WTC11 (cell line): ENCODE measurements at regions not wholly inside any gene's neighbourhood (a gene's known extent, or its start where the extent isn't known, plus 50 kb on each side); places are given as distances from the start of the nearest gene placed in this dataset.

Source experiments
- ATAC-seq: fragments of 200-7000 bp; cut with Tn5 transposase; 2 replicates; pipeline ENCODE4 v1.10.0; 2021; ENCODE audit warnings: mild to moderate bottlenecking, moderate library complexity
- CTCF ChIA-PET: fragments of 300-600 bp; sonication (Branson Sonifier 250); formaldehyde crosslinking; loops from one replicate; lab custom pipeline; 2021; ENCODE audit warnings: antibody characterized with exemption; lab: Charles Lee
- POLR2A ChIA-PET: fragments of 350-600 bp; sonication (Branson Sonifier 250); formaldehyde crosslinking; loops from one replicate; lab custom pipeline; 2021; ENCODE audit warnings: antibody characterized with exemption; lab: Charles Lee
- DNase-seq: peaks from one replicate; pipeline ENCODE4 v3.0.0; 2021; ENCODE audit warnings: low spot score
- H3K27ac Mint-ChIP-seq: 2 replicates; pipeline ENCODE4 v1.8.0; 2021; ENCODE audit warnings: mixed read lengths
- H3K27me3 Mint-ChIP-seq: 2 replicates; pipeline ENCODE4 v1.8.0; 2021; ENCODE audit warnings: low read depth, mild to moderate bottlenecking, moderate library complexity, mixed read lengths
- H3K36me3 Mint-ChIP-seq: 2 replicates; pipeline ENCODE4 v1.8.0; 2021; ENCODE audit warnings: mixed read lengths
- H3K4me1 Mint-ChIP-seq: 2 replicates; pipeline ENCODE4 v1.8.0; 2022; ENCODE audit warnings: mixed read lengths
- H3K4me3 Mint-ChIP-seq: 2 replicates; pipeline ENCODE4 v1.8.0; 2021; ENCODE audit warnings: mild to moderate bottlenecking, moderate library complexity, mixed read lengths
- H3K9me3 Mint-ChIP-seq: 2 replicates; pipeline ENCODE4 v1.8.0; 2021; ENCODE audit warnings: mixed read lengths
- ATF1 ChIP-seq: sonication (generic); formaldehyde crosslinking; IDR thresholded peaks from 2 replicates; pipeline ENCODE4 v1.8.1; 2023; ENCODE audit warnings: mild to moderate bottlenecking, moderate library complexity, missing genetic modification reagents
- E2F1 ChIP-seq: sonication (generic); formaldehyde crosslinking; IDR thresholded peaks from 2 replicates; pipeline ENCODE4 v1.8.0; 2022; ENCODE audit warnings: mild to moderate bottlenecking, missing genetic modification reagents
- ELF4 ChIP-seq: sonication (generic); formaldehyde crosslinking; IDR thresholded peaks from 2 replicates; pipeline ENCODE4 v1.8.1; 2022; ENCODE audit warnings: low read depth, mild to moderate bottlenecking, moderate library complexity, missing genetic modification reagents
- ESRRA ChIP-seq: sonication (generic); formaldehyde crosslinking; IDR thresholded peaks from 2 replicates; pipeline ENCODE4 v1.8.1; 2022; ENCODE audit warnings: mild to moderate bottlenecking, missing genetic modification reagents, borderline replicate concordance
- IRF2 ChIP-seq: sonication (generic); formaldehyde crosslinking; IDR thresholded peaks from 2 replicates; pipeline ENCODE4 v1.8.0; 2022; ENCODE audit warnings: low read depth, missing genetic modification reagents, borderline replicate concordance
- KAT7 ChIP-seq: sonication (generic); formaldehyde crosslinking; IDR thresholded peaks from 2 replicates; pipeline ENCODE4 v1.8.1; 2023; ENCODE audit warnings: missing genetic modification reagents, mild to moderate bottlenecking, borderline replicate concordance
- NFE2L1 ChIP-seq: sonication (generic); formaldehyde crosslinking; IDR thresholded peaks from 2 replicates; pipeline ENCODE4 v1.8.1; 2023; ENCODE audit warnings: missing genetic modification reagents
- NFYB ChIP-seq: sonication (generic); formaldehyde crosslinking; conservative IDR thresholded peaks from 2 replicates; pipeline ENCODE4 v1.8.0; 2022; ENCODE audit warnings: low read depth, missing genetic modification reagents
- NR1H2 ChIP-seq: sonication (generic); formaldehyde crosslinking; IDR thresholded peaks from 2 replicates; pipeline ENCODE4 v1.9.0; 2021; ENCODE audit warnings: mild to moderate bottlenecking, moderate library complexity, missing genetic modification reagents
- NR2C2 ChIP-seq: sonication (generic); formaldehyde crosslinking; IDR thresholded peaks from 2 replicates; pipeline ENCODE4 v1.8.0; 2022; ENCODE audit warnings: mild to moderate bottlenecking, missing genetic modification reagents
- NR3C1 ChIP-seq: sonication (generic); formaldehyde crosslinking; conservative IDR thresholded peaks from 2 replicates; pipeline ENCODE4 v1.8.1; 2023; ENCODE audit warnings: low read depth, mild to moderate bottlenecking, missing genetic modification reagents
- OVOL2 ChIP-seq: fragments of 250-450 bp; sonication (Bioruptor Pico); IDR thresholded peaks from 2 replicates; pipeline ENCODE4 v1.9.0; 2021; ENCODE audit warnings: mild to moderate bottlenecking, borderline replicate concordance
- SP1 ChIP-seq: sonication (generic); formaldehyde crosslinking; conservative IDR thresholded peaks from 2 replicates; pipeline ENCODE4 v1.8.1; 2022; ENCODE audit warnings: missing genetic modification reagents
- ZBTB21 ChIP-seq: sonication (generic); formaldehyde crosslinking; IDR thresholded peaks from 2 replicates; pipeline ENCODE4 v1.8.1; 2023; ENCODE audit warnings: mild to moderate bottlenecking, missing genetic modification reagents, borderline replicate concordance
- ZNF263 ChIP-seq: sonication (generic); formaldehyde crosslinking; IDR thresholded peaks from 2 replicates; pipeline ENCODE4 v1.8.1; 2022; ENCODE audit warnings: low read depth, mild to moderate bottlenecking, moderate library complexity, missing genetic modification reagents
- ZNF416 ChIP-seq: fragments of 250-450 bp; sonication (Bioruptor Pico); IDR thresholded peaks from 2 replicates; pipeline ENCODE4 v1.9.0; 2021; ENCODE audit warnings: mild to moderate bottlenecking, inconsistent platforms
- ZNF512 ChIP-seq: sonication (generic); formaldehyde crosslinking; IDR thresholded peaks from 2 replicates; pipeline ENCODE4 v1.8.1; 2022; ENCODE audit warnings: missing genetic modification reagents, borderline replicate concordance
- TF ChIP-seq, protein P1 (sequence below): sonication (generic); formaldehyde crosslinking; IDR thresholded peaks from 2 replicates; pipeline ENCODE4 v1.8.1; 2022; ENCODE audit warnings: low read depth, mild to moderate bottlenecking, moderate library complexity, missing genetic modification reagents, borderline replicate concordance
- TF ChIP-seq, protein P2 (sequence below): fragments of 250-450 bp; sonication (Bioruptor Pico); IDR thresholded peaks from 2 replicates; pipeline ENCODE4 v1.8.0; 2021; ENCODE audit warnings: mild to moderate bottlenecking
- TF ChIP-seq, protein P3 (sequence below): fragments of 250-450 bp; sonication (Bioruptor Pico); IDR thresholded peaks from 2 replicates; pipeline ENCODE4 v2.1.2; 2022; ENCODE audit warnings: mild to moderate bottlenecking, moderate library complexity
- TF ChIP-seq, protein P4 (sequence below): sonication (generic); formaldehyde crosslinking; conservative IDR thresholded peaks from 2 replicates; pipeline ENCODE4 v1.8.1; 2023; ENCODE audit warnings: mild to moderate bottlenecking, low read depth, missing genetic modification reagents, moderate library complexity
- TF ChIP-seq, protein P5 (sequence below): sonication (generic); formaldehyde crosslinking; IDR thresholded peaks from 2 replicates; pipeline ENCODE4 v1.8.0; 2022; ENCODE audit warnings: mild to moderate bottlenecking, missing genetic modification reagents

DNA sequence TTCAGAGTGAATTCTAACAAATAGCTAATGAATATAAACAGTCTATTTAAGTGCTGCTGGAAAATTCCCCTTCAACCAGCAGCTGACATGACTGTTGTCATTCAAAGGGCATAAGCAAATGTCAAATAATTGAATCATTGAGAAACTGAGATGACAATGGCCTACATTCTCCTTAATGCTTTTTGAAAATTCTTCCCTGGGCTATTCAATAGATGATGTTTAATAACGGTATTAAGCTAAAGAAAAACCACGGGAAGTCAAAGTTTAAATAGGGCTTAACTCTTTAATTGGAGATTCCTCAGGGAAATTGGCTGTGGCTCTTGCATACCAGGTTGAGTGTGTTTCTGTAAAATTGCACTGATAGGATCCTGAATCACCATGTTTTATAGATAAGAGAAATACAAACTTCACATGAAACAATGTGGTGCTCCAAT, 77.0 kb downstream of the ARL4A start:
- Mint-ChIP-seq H3K27me3 (peaks cover 5% of the 10 kb centered on the region; the same call in 1 of the 2 replicates), H3K4me3 (no peak overlapping the region), H3K36me3 (peaks cover 30% of the 10 kb centered on the region), H3K27ac (no peak overlapping the region), H3K4me1 (peaks cover 21% of the 10 kb centered on the region), H3K9me3 (peaks cover 30% of the 10 kb centered on the region)
- no peak for TF ChIP-seq ZBTB21 (CRISPR knock-in tag)
- TF ChIP-seq, protein P1, sequence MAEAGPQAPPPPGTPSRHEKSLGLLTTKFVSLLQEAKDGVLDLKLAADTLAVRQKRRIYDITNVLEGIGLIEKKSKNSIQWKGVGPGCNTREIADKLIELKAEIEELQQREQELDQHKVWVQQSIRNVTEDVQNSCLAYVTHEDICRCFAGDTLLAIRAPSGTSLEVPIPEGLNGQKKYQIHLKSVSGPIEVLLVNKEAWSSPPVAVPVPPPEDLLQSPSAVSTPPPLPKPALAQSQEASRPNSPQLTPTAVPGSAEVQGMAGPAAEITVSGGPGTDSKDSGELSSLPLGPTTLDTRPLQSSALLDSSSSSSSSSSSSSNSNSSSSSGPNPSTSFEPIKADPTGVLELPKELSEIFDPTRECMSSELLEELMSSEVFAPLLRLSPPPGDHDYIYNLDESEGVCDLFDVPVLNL (CRISPR knock-in tag): no peak
- no peak for TF ChIP-seq NFYB (CRISPR knock-in tag)
- TF ChIP-seq ZNF416 (CRISPR knock-in tag): no peak
- TF ChIP-seq, protein P2, sequence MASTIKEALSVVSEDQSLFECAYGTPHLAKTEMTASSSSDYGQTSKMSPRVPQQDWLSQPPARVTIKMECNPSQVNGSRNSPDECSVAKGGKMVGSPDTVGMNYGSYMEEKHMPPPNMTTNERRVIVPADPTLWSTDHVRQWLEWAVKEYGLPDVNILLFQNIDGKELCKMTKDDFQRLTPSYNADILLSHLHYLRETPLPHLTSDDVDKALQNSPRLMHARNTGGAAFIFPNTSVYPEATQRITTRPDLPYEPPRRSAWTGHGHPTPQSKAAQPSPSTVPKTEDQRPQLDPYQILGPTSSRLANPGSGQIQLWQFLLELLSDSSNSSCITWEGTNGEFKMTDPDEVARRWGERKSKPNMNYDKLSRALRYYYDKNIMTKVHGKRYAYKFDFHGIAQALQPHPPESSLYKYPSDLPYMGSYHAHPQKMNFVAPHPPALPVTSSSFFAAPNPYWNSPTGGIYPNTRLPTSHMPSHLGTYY (CRISPR knock-in tag): no peak
- no peak for TF ChIP-seq NR3C1 (CRISPR knock-in tag)
- TF ChIP-seq NFE2L1: no peak
- no peak for TF ChIP-seq IRF2 (CRISPR knock-in tag)
- TF ChIP-seq E2F1 (CRISPR knock-in tag): no peak
- ChIA-PET CTCF (no interaction called here), POLR2A (no interaction called here)
- DNase-seq: no peak
- ATAC-seq: no peak

DNA sequence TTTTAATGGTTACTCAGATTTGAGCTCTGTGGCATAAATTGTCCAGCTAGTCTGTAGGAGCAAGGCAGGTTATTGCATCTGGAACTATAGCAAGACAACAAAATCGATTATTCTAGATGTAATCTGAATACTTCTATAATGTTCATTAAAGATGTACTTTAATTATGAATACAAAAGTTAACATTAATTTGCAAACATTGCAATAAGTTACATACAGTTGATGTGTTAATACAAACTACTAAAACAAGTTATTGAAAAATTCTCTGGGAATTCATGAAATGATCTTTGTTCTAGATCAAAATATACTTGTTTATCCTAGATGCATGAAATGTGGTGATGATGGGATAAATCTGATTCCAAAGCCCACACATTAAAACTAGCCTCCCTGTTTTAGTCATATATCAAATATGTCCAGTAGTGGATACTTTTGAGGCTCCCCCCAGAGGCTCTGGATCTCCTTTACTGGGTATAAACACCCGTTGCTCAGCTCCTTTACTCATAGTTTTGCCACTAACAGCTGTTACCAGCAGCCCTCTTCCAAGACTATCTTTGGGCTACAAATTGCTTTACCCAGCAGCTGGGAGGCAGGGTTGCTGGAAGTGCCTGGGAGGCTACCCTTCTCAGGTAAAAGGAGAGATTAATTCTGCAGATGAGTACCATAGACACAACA, 78.1 kb downstream of the ARL4A start:
- no peak for DNase-seq
- TF ChIP-seq, protein P3, sequence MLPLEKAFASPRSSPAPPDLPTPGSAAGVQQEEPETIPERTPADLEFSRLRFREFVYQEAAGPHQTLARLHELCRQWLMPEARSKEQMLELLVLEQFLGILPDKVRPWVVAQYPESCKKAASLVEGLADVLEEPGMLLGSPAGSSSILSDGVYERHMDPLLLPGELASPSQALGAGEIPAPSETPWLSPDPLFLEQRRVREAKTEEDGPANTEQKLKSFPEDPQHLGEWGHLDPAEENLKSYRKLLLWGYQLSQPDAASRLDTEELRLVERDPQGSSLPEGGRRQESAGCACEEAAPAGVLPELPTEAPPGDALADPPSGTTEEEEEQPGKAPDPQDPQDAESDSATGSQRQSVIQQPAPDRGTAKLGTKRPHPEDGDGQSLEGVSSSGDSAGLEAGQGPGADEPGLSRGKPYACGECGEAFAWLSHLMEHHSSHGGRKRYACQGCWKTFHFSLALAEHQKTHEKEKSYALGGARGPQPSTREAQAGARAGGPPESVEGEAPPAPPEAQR: no peak
- TF ChIP-seq, protein P4, sequence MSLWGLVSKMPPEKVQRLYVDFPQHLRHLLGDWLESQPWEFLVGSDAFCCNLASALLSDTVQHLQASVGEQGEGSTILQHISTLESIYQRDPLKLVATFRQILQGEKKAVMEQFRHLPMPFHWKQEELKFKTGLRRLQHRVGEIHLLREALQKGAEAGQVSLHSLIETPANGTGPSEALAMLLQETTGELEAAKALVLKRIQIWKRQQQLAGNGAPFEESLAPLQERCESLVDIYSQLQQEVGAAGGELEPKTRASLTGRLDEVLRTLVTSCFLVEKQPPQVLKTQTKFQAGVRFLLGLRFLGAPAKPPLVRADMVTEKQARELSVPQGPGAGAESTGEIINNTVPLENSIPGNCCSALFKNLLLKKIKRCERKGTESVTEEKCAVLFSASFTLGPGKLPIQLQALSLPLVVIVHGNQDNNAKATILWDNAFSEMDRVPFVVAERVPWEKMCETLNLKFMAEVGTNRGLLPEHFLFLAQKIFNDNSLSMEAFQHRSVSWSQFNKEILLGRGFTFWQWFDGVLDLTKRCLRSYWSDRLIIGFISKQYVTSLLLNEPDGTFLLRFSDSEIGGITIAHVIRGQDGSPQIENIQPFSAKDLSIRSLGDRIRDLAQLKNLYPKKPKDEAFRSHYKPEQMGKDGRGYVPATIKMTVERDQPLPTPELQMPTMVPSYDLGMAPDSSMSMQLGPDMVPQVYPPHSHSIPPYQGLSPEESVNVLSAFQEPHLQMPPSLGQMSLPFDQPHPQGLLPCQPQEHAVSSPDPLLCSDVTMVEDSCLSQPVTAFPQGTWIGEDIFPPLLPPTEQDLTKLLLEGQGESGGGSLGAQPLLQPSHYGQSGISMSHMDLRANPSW (CRISPR knock-in tag): no peak
- TF ChIP-seq NR2C2 (CRISPR knock-in tag) (no peak), NR1H2 (CRISPR knock-in tag) (no peak), KAT7 (CRISPR knock-in tag) (no peak), ZNF512 (no peak), SP1 (CRISPR knock-in tag) (no peak), OVOL2 (CRISPR knock-in tag) (no peak), ATF1 (no peak), ZNF263 (CRISPR knock-in tag) (no peak), ESRRA (CRISPR knock-in tag) (no peak), NR3C1 (CRISPR knock-in tag) (no peak), ELF4 (no peak)
- TF ChIP-seq, protein P5, sequence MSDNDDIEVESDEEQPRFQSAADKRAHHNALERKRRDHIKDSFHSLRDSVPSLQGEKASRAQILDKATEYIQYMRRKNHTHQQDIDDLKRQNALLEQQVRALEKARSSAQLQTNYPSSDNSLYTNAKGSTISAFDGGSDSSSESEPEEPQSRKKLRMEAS (CRISPR knock-in tag): no peak
- ChIA-PET POLR2A (no interaction called here), CTCF (no interaction called here)
- no peak overlapping the region for H3K4me3 Mint-ChIP-seq
- peaks cover 19% of the 10 kb centered on the region for H3K9me3 Mint-ChIP-seq
- H3K4me1 Mint-ChIP-seq: peaks cover 32% of the 10 kb centered on the region
- H3K27ac Mint-ChIP-seq: no peak overlapping the region
- peaks cover 19% of the 10 kb centered on the region for H3K36me3 Mint-ChIP-seq
- ATAC-seq: no peak
- H3K27me3 Mint-ChIP-seq: no peaks in the 10 kb centered on the region; the same call in 1 of the 2 replicates
